Esophagus muscularis mucosa (tissue), 4 donors: ENCODE measurements at regions not wholly inside any gene's neighbourhood (a gene's known extent, or its start where the extent isn't known, plus 50 kb on each side); places are given as distances from the start of the nearest gene placed in this dataset.

Experiments used
- DNase-seq: peaks from one replicate; pipeline ENCODE4 v3.0.0-alpha.2; 2017; ENCODE audit errors: extremely low spot score
- H3K27ac ChIP-seq, 4 donors: fragments of 200-600 bp; sonication (generic); replicated peaks in 1 of 4; 1 replicate in 3 of 4; 2 replicates in 1 of 4; pipeline ENCODE4 v1.5.1; 2016 to 2019; ENCODE audit warnings: mild to moderate bottlenecking in 1 of 4
- H3K27me3 ChIP-seq, 4 donors: fragments of 200-600 bp; sonication (generic); one replicate each; pipeline versions ENCODE4 v1.5.1 to v1.6.0; 2016 to 2019
- H3K36me3 ChIP-seq, 4 donors: fragments of 200-600 bp; sonication (generic); one replicate each; pipeline ENCODE4 v1.5.1; 2016 to 2019
- H3K4me1 ChIP-seq, 4 donors: fragments of 200-600 bp; sonication (generic); one replicate each; pipeline ENCODE4 v1.5.1; 2016 to 2019
- H3K4me3 ChIP-seq, 4 donors: fragments of 200-600 bp; sonication (generic); 1 replicate in 2 of 4; 2 replicates in 2 of 4; pipeline ENCODE4 v1.5.1; 2016 to 2019; ENCODE audit warnings: mild to moderate bottlenecking in 4 of 4, moderate library complexity in 1 of 4
- H3K9me3 ChIP-seq, 4 donors: fragments of 200-600 bp; sonication (generic); 1 replicate in 3 of 4; 2 replicates in 1 of 4; pipeline ENCODE4 v1.5.1; 2016 to 2019
- EP300 ChIP-seq: sonication (generic); formaldehyde crosslinking; IDR thresholded peaks from one replicate; pipeline ENCODE4 v1.6.1; 2017; ENCODE audit warnings: antibody characterized with exemption
- POLR2A ChIP-seq: fragments of 450-650 bp; IDR thresholded peaks from one replicate; pipeline ENCODE4 v1.6.1; 2017; ENCODE audit warnings: antibody characterized with exemption, moderate library complexity, mild to moderate bottlenecking, low read depth
- POLR2AphosphoS5 ChIP-seq, 2 donors: sonication (generic); formaldehyde crosslinking; IDR thresholded peaks; one replicate each; pipeline ENCODE4 v1.6.1; 2017; ENCODE audit warnings: antibody characterized with exemption in 2 of 2
- WGBS: methylation state at CpG from one replicate; pipeline ENCODE4 v1.1.5; 2018; 5-methylcytosine and 5-hydroxymethylcytosine counted together
- intact Hi-C: fragments of 100-400 bp; cut with DNase I; formaldehyde crosslinking; loops from one replicate; pipeline ENCODE4 v1.15.1; 2023
- TF ChIP-seq, protein P1 (sequence below), 3 experiments: fragments of 200-600 bp in 2 of 3; fragments of 450-650 bp in 1 of 3; sonication (generic) in 2 of 3; IDR thresholded peaks; one replicate each; pipeline ENCODE4 v1.5.1; 2017 to 2019; ENCODE audit warnings: antibody characterized with exemption in 3 of 3, mild to moderate bottlenecking in 2 of 3, moderate library complexity in 1 of 3

DNA sequence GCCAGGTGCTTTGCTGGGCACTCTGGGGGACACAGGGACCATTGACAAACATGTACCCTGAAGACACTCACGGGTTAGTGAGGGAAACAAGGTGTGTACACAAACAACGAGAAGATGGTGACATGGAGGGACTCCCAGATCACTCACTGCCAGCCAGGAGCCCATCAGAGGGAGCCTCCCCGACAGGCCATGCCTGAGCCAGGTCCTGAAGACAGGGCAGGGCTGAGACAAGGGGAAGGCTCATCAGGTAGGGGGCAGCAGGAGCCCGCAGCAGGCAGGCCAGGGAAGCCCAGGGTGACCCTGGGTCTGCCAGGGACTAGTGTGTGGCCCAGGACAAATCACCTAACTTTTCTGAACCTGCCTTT, 127.9 kb downstream of the BUD13 start:
- no peak overlapping the region for H3K4me3 ChIP-seq
- H3K27ac ChIP-seq = no peak overlapping the region
- peak; percentile 90 for DNase-seq
- H3K27me3 ChIP-seq = peaks cover 0 to 21% (median 0%) of the 10 kb centered on the region in 4 donors
- 72% methylated on average over 4 of the region's 4 CpGs for WGBS
- no peaks in the 10 kb centered on the region for H3K4me1 ChIP-seq
- intact Hi-C loops = no loop called here
- peaks cover 0 to 15% (median 5%) of the 10 kb centered on the region in 4 donors for H3K9me3 ChIP-seq
- H3K36me3 ChIP-seq = no peaks in the 10 kb centered on the region
- TF ChIP-seq POLR2AphosphoS5 (IDR thresholded peaks at IDR 0.05) = no peak
- TF ChIP-seq, protein P1, sequence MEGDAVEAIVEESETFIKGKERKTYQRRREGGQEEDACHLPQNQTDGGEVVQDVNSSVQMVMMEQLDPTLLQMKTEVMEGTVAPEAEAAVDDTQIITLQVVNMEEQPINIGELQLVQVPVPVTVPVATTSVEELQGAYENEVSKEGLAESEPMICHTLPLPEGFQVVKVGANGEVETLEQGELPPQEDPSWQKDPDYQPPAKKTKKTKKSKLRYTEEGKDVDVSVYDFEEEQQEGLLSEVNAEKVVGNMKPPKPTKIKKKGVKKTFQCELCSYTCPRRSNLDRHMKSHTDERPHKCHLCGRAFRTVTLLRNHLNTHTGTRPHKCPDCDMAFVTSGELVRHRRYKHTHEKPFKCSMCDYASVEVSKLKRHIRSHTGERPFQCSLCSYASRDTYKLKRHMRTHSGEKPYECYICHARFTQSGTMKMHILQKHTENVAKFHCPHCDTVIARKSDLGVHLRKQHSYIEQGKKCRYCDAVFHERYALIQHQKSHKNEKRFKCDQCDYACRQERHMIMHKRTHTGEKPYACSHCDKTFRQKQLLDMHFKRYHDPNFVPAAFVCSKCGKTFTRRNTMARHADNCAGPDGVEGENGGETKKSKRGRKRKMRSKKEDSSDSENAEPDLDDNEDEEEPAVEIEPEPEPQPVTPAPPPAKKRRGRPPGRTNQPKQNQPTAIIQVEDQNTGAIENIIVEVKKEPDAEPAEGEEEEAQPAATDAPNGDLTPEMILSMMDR (IDR thresholded peaks at IDR 0.05) = no peak
- TF ChIP-seq EP300 = no peak
- no peak for TF ChIP-seq POLR2A

DNA sequence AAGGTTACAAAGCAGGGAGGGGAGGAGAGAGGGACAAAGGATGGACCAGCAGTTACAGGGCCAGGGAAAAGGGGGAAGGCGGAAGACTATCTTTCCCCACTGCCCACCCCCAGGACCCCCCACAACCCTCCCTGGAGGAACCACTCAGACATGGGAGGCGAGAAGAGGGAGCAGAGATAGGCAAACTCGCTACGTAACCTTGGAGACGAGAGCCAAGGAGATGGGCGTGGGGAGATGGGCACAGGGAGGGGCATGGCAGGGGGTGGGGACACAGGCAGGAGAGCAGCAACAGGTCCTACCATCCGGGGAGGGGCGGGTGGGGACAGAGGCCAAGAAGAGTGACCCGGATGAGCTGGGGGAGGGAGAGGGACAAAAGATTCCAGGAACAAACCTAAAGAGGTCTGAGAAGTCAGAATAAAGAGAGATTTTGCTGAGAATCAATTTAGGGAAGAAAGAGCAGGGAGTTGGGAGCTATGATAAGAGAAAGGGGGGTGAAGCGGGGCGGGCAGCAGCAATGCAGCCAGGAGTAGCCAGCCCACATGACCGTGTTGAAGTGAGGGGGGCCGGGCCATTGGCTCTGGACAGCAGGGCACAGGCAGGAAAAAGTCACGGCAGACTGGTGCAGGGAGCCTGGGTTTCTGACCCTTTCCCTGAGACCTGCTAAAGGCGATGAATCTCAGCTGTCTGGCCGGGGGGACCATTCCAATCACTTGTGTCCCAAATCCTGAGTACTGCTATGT, 128.4 kb downstream of the BUD13 start:
- intact Hi-C loops = no loop called here
- WGBS = 50% methylated on average over 14 of the region's 16 CpGs
- Histone ChIP-seq H3K27ac (no peak overlapping the region), H3K36me3 (no peaks in the 10 kb centered on the region), H3K27me3 (peaks cover 0 to 21% (median 0%) of the 10 kb centered on the region in 4 donors), H3K4me1 (no peaks in the 10 kb centered on the region), H3K4me3 (no peak overlapping the region), H3K9me3 (peaks cover 0 to 15% (median 5%) of the 10 kb centered on the region in 4 donors)
- peak; percentile 72 for DNase-seq
- TF ChIP-seq EP300 (no peak), POLR2A (no peak), POLR2AphosphoS5 (IDR thresholded peaks at IDR 0.05) (no peak)
- TF ChIP-seq, protein P1 (IDR thresholded peaks at IDR 0.05) = no peak

DNA sequence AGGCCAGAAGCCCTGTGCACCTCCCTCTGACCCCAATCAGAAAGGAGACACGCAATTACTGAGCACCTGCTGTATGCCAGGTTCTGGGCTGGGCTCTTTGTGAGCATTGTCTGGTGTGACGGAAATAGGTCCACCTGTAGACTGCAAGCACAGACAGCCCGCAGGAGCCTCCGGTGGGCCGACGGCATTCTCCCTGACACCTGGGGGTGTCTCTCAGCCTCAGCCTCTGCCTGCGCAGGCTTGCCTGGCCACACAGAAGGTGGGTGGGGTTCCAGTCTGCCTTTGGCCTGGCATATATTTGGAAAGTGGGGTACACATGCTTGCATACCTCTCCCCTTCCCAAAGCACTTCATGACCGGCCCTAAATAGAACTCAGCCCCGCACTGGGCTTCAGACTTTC, 129.3 kb downstream of the BUD13 start:
- Histone ChIP-seq H3K27me3 (peaks cover 0 to 21% (median 0%) of the 10 kb centered on the region in 4 donors), H3K36me3 (no peaks in the 10 kb centered on the region), H3K9me3 (peaks cover 0 to 15% (median 5%) of the 10 kb centered on the region in 4 donors), H3K4me3 (no peak overlapping the region), H3K27ac (no peak overlapping the region), H3K4me1 (no peaks in the 10 kb centered on the region)
- 71% methylated on average over 8 of the region's 9 CpGs for WGBS
- TF ChIP-seq POLR2AphosphoS5 (IDR thresholded peaks at IDR 0.05) = no peak
- no peak for TF ChIP-seq POLR2A
- TF ChIP-seq EP300 = no peak
- TF ChIP-seq, protein P1 (IDR thresholded peaks at IDR 0.05) = no peak
- DNase-seq = peak; percentile 78
- intact Hi-C loops = no loop called here

DNA sequence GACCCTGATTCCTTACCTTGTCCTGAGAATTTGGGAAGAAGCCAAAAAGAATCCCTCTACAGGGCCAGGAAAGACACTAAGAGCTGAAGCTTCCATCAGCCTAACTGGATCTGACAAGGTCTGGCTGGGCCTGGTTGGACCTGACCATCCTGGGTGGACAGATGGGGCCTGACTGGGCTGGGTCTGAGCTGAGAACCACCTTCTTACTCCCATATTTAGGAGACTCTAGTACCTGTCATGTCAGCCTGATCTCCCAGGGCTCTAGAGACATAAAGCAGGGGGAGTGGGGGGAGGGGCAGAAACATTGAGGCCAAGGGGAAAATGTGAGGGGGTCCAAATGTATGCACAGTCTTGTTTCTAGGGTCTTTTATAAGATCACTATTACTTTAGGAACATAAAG, 129.9 kb downstream of the BUD13 start:
- no peak overlapping the region for H3K4me3 ChIP-seq
- DNase-seq = peak; percentile 82
- H3K36me3 ChIP-seq = no peaks in the 10 kb centered on the region
- intact Hi-C loops = no loop called here
- H3K4me1 ChIP-seq = no peaks in the 10 kb centered on the region
- H3K9me3 ChIP-seq = peaks cover 0 to 15% (median 5%) of the 10 kb centered on the region in 4 donors
- H3K27me3 ChIP-seq = peaks cover 0 to 21% (median 0%) of the 10 kb centered on the region in 4 donors
- TF ChIP-seq, protein P1 (IDR thresholded peaks at IDR 0.05) = no peak
- no peak for TF ChIP-seq EP300
- TF ChIP-seq POLR2AphosphoS5 (IDR thresholded peaks at IDR 0.05) = no peak
- no peak for TF ChIP-seq POLR2A
- no peak overlapping the region for H3K27ac ChIP-seq
